ENCODE measurements at regions not wholly inside any gene's neighbourhood (a gene's known extent, or its start where the extent isn't known, plus 50 kb on each side); places are given as distances from the start of the nearest gene placed in this dataset.
"Not testable (repeated sequence)": the region's sequence is repeated elsewhere in the genome, so short reads cannot be mapped to it uniquely, and the experiment has no call there.

- H3K4me1 Mint-ChIP-seq (ENCODE audit: low read depth in 2 of 2), result no peaks in the 10 kb centered on the region
- H3K27ac Mint-ChIP-seq, result no peak overlapping the region
- ATAC-seq (replicated peaks) (no peak), DNase-seq (no peak)
- peaks cover 0 to 9% of the 10 kb centered on the region in 2 donors for H3K9me3 Mint-ChIP-seq
- H3K4me3 Mint-ChIP-seq, result no peak overlapping the region
- no peaks in the 10 kb centered on the region for H3K36me3 Mint-ChIP-seq (ENCODE audit: insufficient read depth)
- H3K27me3 Mint-ChIP-seq, result no peaks in the 10 kb centered on the region
These were observed 55.6 kb downstream of the OR4C45 start for GRCh38 chr11:50088231-50088630.

GRCh38 chr11:50098186-50098725, 65.6 kb downstream of the OR4C45 start:
- Mint-ChIP-seq H3K9me3 (peaks cover 6 to 9% of the 10 kb centered on the region in 2 donors), H3K27ac (no peak overlapping the region)

GRCh38 chr11:50102916-50103315, 70.2 kb downstream of the OR4C45 start:
- H3K4me3 Mint-ChIP-seq, result no peak overlapping the region
- H3K4me1 Mint-ChIP-seq (ENCODE audit: low read depth in 2 of 2), result no peaks in the 10 kb centered on the region
- ATAC-seq (replicated peaks), result no peak
- H3K27me3 Mint-ChIP-seq, result no peaks in the 10 kb centered on the region
- no peak for DNase-seq
- no peak overlapping the region for H3K27ac Mint-ChIP-seq
- no peaks in the 10 kb centered on the region for H3K9me3 Mint-ChIP-seq
- no peaks in the 10 kb centered on the region for H3K36me3 Mint-ChIP-seq (ENCODE audit: insufficient read depth)

More at GRCh38 chr11:50098186-50098725, 65.6 kb downstream of the OR4C45 start:
- no peaks in the 10 kb centered on the region for H3K27me3 Mint-ChIP-seq
- ATAC-seq (replicated peaks), result no peak
- no peaks in the 10 kb centered on the region for H3K4me1 Mint-ChIP-seq (ENCODE audit: low read depth in 2 of 2)
- no peak overlapping the region for H3K4me3 Mint-ChIP-seq
- H3K36me3 Mint-ChIP-seq (ENCODE audit: insufficient read depth), result no peaks in the 10 kb centered on the region
- no peak for DNase-seq

- peaks cover 15 to 20% of the 10 kb centered on the region in 2 donors for H3K9me3 Mint-ChIP-seq
- H3K36me3 Mint-ChIP-seq (ENCODE audit: insufficient read depth); H3K4me3 Mint-ChIP-seq; DNase-seq; H3K27ac Mint-ChIP-seq; ATAC-seq (replicated peaks); H3K27me3 Mint-ChIP-seq; H3K4me1 Mint-ChIP-seq (ENCODE audit: low read depth in 2 of 2): not testable (repeated sequence)
These were observed 108.0 kb downstream of the OR4C45 start for GRCh38 chr11:50140686-50141085.

- H3K4me1 Mint-ChIP-seq (ENCODE audit: low read depth in 2 of 2); H3K36me3 Mint-ChIP-seq (ENCODE audit: insufficient read depth); H3K27ac Mint-ChIP-seq; DNase-seq; ATAC-seq (replicated peaks); H3K27me3 Mint-ChIP-seq; H3K4me3 Mint-ChIP-seq: not testable (repeated sequence)
- peaks cover 18 to 19% of the 10 kb centered on the region in 2 donors for H3K9me3 Mint-ChIP-seq
These were observed 113.6 kb downstream of the OR4C45 start for GRCh38 chr11:50146308-50146707.

GRCh38 chr11:50147946-50148345, 115.3 kb downstream of the OR4C45 start:
- ATAC-seq (replicated peaks); H3K4me1 Mint-ChIP-seq (ENCODE audit: low read depth in 2 of 2); H3K4me3 Mint-ChIP-seq; H3K27ac Mint-ChIP-seq; DNase-seq; H3K27me3 Mint-ChIP-seq; H3K36me3 Mint-ChIP-seq (ENCODE audit: insufficient read depth): not testable (repeated sequence)
- H3K9me3 Mint-ChIP-seq, result peaks cover 15 to 35% of the 10 kb centered on the region in 2 donors

- Mint-ChIP-seq H3K27me3 (no peaks in the 10 kb centered on the region), H3K36me3 (ENCODE audit: insufficient read depth) (no peaks in the 10 kb centered on the region), H3K9me3 (peaks cover 10 to 38% of the 10 kb centered on the region in 2 donors), H3K4me3 (no peak overlapping the region), H3K4me1 (ENCODE audit: low read depth in 2 of 2) (no peaks in the 10 kb centered on the region), H3K27ac (no peak overlapping the region)
- DNase-seq, result no peak
- ATAC-seq (replicated peaks), result no peak
These were observed 122.8 kb downstream of the OR4C45 start for GRCh38 chr11:50155508-50155907.

- peaks cover 7 to 16% of the 10 kb centered on the region in 2 donors for H3K9me3 Mint-ChIP-seq
- no peak overlapping the region for H3K27ac Mint-ChIP-seq
- H3K27me3 Mint-ChIP-seq, result no peaks in the 10 kb centered on the region
- H3K36me3 Mint-ChIP-seq (ENCODE audit: insufficient read depth), result no peaks in the 10 kb centered on the region
- no peak for ATAC-seq (replicated peaks)
- DNase-seq, result no peak
- H3K4me3 Mint-ChIP-seq, result no peak overlapping the region
- no peaks in the 10 kb centered on the region for H3K4me1 Mint-ChIP-seq (ENCODE audit: low read depth in 2 of 2)
These were observed 131.4 kb downstream of the OR4C45 start for GRCh38 chr11:50164050-50164449.

GRCh38 chr11:50169634-50170033, 137.0 kb downstream of the OR4C45 start:
- DNase-seq (no peak), ATAC-seq (replicated peaks) (no peak)
- no peak overlapping the region for H3K4me3 Mint-ChIP-seq
- peaks cover 0 to 8% of the 10 kb centered on the region in 2 donors for H3K9me3 Mint-ChIP-seq
- H3K27ac Mint-ChIP-seq, result no peak overlapping the region
- no peaks in the 10 kb centered on the region for H3K36me3 Mint-ChIP-seq (ENCODE audit: insufficient read depth)
- H3K27me3 Mint-ChIP-seq, result no peaks in the 10 kb centered on the region
- no peaks in the 10 kb centered on the region for H3K4me1 Mint-ChIP-seq (ENCODE audit: low read depth in 2 of 2)

- Mint-ChIP-seq H3K9me3 (peaks cover 0 to 10% of the 10 kb centered on the region in 2 donors), H3K4me3 (no peak overlapping the region), H3K36me3 (ENCODE audit: insufficient read depth) (no peaks in the 10 kb centered on the region), H3K4me1 (ENCODE audit: low read depth in 2 of 2) (no peaks in the 10 kb centered on the region), H3K27ac (no peak overlapping the region), H3K27me3 (no peaks in the 10 kb centered on the region)
- ATAC-seq (replicated peaks), result no peak
- DNase-seq, result no peak
These were observed 137.4 kb downstream of the OR4C45 start for GRCh38 chr11:50170115-50170514.

GRCh38 chr11:50174189-50174588, 141.5 kb downstream of the OR4C45 start:
- Mint-ChIP-seq H3K36me3 (ENCODE audit: insufficient read depth) (no peaks in the 10 kb centered on the region), H3K4me3 (no peak overlapping the region), H3K27ac (no peak overlapping the region), H3K9me3 (peaks cover 12 to 15% of the 10 kb centered on the region in 2 donors), H3K4me1 (ENCODE audit: low read depth in 2 of 2) (no peaks in the 10 kb centered on the region), H3K27me3 (no peaks in the 10 kb centered on the region)
- ATAC-seq (replicated peaks) (no peak), DNase-seq (no peak)

GRCh38 chr11:50174975-50175374, 142.3 kb downstream of the OR4C45 start:
- peaks cover 12% of the 10 kb centered on the region in 2 donors for H3K9me3 Mint-ChIP-seq
- ATAC-seq (replicated peaks) (no peak), DNase-seq (no peak)
- H3K4me3 Mint-ChIP-seq, result no peak overlapping the region
- no peaks in the 10 kb centered on the region for H3K4me1 Mint-ChIP-seq (ENCODE audit: low read depth in 2 of 2)
- no peaks in the 10 kb centered on the region for H3K27me3 Mint-ChIP-seq
- H3K36me3 Mint-ChIP-seq (ENCODE audit: insufficient read depth), result no peaks in the 10 kb centered on the region
- H3K27ac Mint-ChIP-seq, result no peak overlapping the region

- no peaks in the 10 kb centered on the region for H3K27me3 Mint-ChIP-seq
- ATAC-seq (replicated peaks), result peak; percentile 33
- no peak overlapping the region for H3K27ac Mint-ChIP-seq
- H3K4me1 Mint-ChIP-seq (ENCODE audit: low read depth in 2 of 2), result no peaks in the 10 kb centered on the region
- H3K9me3 Mint-ChIP-seq, result peaks cover 12% of the 10 kb centered on the region in 2 donors
- no peak for DNase-seq
- H3K4me3 Mint-ChIP-seq, result no peak overlapping the region
- no peaks in the 10 kb centered on the region for H3K36me3 Mint-ChIP-seq (ENCODE audit: insufficient read depth)
These were observed 146.1 kb downstream of the OR4C45 start for GRCh38 chr11:50178737-50179136.

- no peaks in the 10 kb centered on the region for H3K36me3 Mint-ChIP-seq (ENCODE audit: insufficient read depth)
- no peaks in the 10 kb centered on the region for H3K4me1 Mint-ChIP-seq (ENCODE audit: low read depth in 2 of 2)
- DNase-seq (no peak), ATAC-seq (replicated peaks) (no peak)
- H3K27me3 Mint-ChIP-seq, result no peaks in the 10 kb centered on the region
- peaks cover 16 to 29% of the 10 kb centered on the region in 2 donors for H3K9me3 Mint-ChIP-seq
- H3K27ac Mint-ChIP-seq, result no peak overlapping the region
- no peak overlapping the region for H3K4me3 Mint-ChIP-seq
These were observed 148.7 kb downstream of the OR4C45 start for GRCh38 chr11:50181334-50181733.

- H3K4me1 Mint-ChIP-seq (ENCODE audit: low read depth in 2 of 2), result no peaks in the 10 kb centered on the region
- DNase-seq (no peak), ATAC-seq (replicated peaks) (no peak)
- peaks cover 16 to 29% of the 10 kb centered on the region in 2 donors for H3K9me3 Mint-ChIP-seq
- no peaks in the 10 kb centered on the region for H3K27me3 Mint-ChIP-seq
- no peak overlapping the region for H3K27ac Mint-ChIP-seq
- H3K4me3 Mint-ChIP-seq, result no peak overlapping the region
- H3K36me3 Mint-ChIP-seq (ENCODE audit: insufficient read depth), result no peaks in the 10 kb centered on the region
These were observed 149.8 kb downstream of the OR4C45 start for GRCh38 chr11:50182486-50182885.
